HepG2 (cell line): ENCODE measurements at regions not wholly inside any gene's neighbourhood (a gene's known extent, or its start where the extent isn't known, plus 50 kb on each side); places are given as distances from the start of the nearest gene placed in this dataset.

Experiments
- ATAC-seq: fragments of 200-7000 bp; cut with Tn5 transposase; 3 replicates; pipeline ENCODE4 v1.9.1; 2020; ENCODE audit warnings: mild to moderate bottlenecking, moderate library complexity
- BruUV-seq: library from RNA; stranded (reverse); fragments of 400-500 nt; replicated peaks from 2 replicates; lab custom pipeline; 2021; lab: Mats Ljungman, UMichigan
- CTCF ChIA-PET: fragments of 300-600 bp; formaldehyde crosslinking; extraction: SDS; loops from one replicate; lab custom pipeline; 2021; ENCODE audit warnings: low total read pairs, inconsistent platforms, low intra/inter-chr PET ratio; lab: Yijun Ruan, JAX
- POLR2A ChIA-PET: fragments of 350-600 bp; sonication (Branson Sonifier 250); formaldehyde crosslinking; loops from one replicate; lab custom pipeline; 2020; ENCODE audit warnings: antibody characterized with exemption, inconsistent platforms; lab: Yijun Ruan, JAX
- DNase-seq: peaks from one replicate; pipeline ENCODE4 v3.0.0-alpha.2; 2015; ENCODE audit warnings: low spot score
- FAIRE-seq: peaks from 3 replicates; lab custom pipeline; 2011; peaks lifted over from hg19 to GRCh38; lab: Jason Lieb, UNC
- H2AFZ ChIP-seq: one replicate; pipeline ENCODE4 v1.6.1; 2011; ENCODE audit warnings: low read length, inconsistent platforms
- H3K27ac ChIP-seq: fragments of 300-600 bp; 3 replicates; pipeline ENCODE4 v1.8.0; 2011; ENCODE audit warnings: mixed run types, mild to moderate bottlenecking, mixed read lengths, low read length, inconsistent platforms; ENCODE audit not compliant: insufficient read depth; ENCODE audit errors: extremely low read length
- H3K27me3 ChIP-seq, 2 experiments: fragments of 200-600 bp in 1 of 2; 2 replicates in 1 of 2; 3 replicates in 1 of 2; pipeline versions ENCODE4 v1.6.0 to v1.8.0; 2011; ENCODE audit warnings: low read length in 2 of 2, mild to moderate bottlenecking in 2 of 2, moderate library complexity in 2 of 2, inconsistent platforms in 1 of 2; ENCODE audit not compliant: insufficient read depth in 2 of 2, control insufficient read depth in 1 of 2
- H3K36me3 ChIP-seq, 2 experiments: fragments of 200-600 bp in 1 of 2; replicated peaks in 1 of 2; 2 replicates in 1 of 2; 3 replicates in 1 of 2; pipeline versions ENCODE4 v1.5.1 to v1.8.0; 2011; ENCODE audit warnings: low read length in 2 of 2, inconsistent platforms in 1 of 2; ENCODE audit not compliant: insufficient read depth in 2 of 2, control insufficient read depth in 1 of 2
- H3K4me1 ChIP-seq: 2 replicates; pipeline ENCODE4 v1.5.1; 2012; ENCODE audit warnings: low read length, inconsistent platforms; ENCODE audit not compliant: insufficient read depth
- H3K4me2 ChIP-seq: 2 replicates; pipeline ENCODE4 v1.6.0; 2011; ENCODE audit warnings: low read depth, low read length, inconsistent platforms
- H3K4me3 ChIP-seq, 3 experiments: fragments of 200-600 bp in 1 of 3; sonication (generic), shearing (Covaris generic) in 1 of 3; replicated peaks in 1 of 3; 2 replicates each; pipeline ENCODE4 v1.5.1; 2011 to 2016; ENCODE audit warnings: low read length in 3 of 3, inconsistent platforms in 2 of 3, low read depth in 2 of 3, mild to moderate bottlenecking in 2 of 3, control low read depth in 1 of 3, mixed read lengths in 1 of 3; ENCODE audit not compliant: insufficient read depth in 1 of 3
- H3K79me2 ChIP-seq: one replicate; pipeline ENCODE4 v1.6.1; 2011; ENCODE audit warnings: low read length, inconsistent platforms; ENCODE audit not compliant: insufficient read depth
- H3K9ac ChIP-seq: 2 replicates; pipeline ENCODE4 v1.6.0; 2011; ENCODE audit warnings: mild to moderate bottlenecking, low read depth, low read length, inconsistent platforms; ENCODE audit not compliant: insufficient read depth
- H3K9me3 ChIP-seq: 2 replicates; pipeline ENCODE4 v1.5.1; 2012; ENCODE audit warnings: mild to moderate bottlenecking, low read length
- H4K20me1 ChIP-seq: 2 replicates; pipeline ENCODE4 v1.6.0; 2011; ENCODE audit warnings: inconsistent platforms, mild to moderate bottlenecking, low read length, moderate library complexity; ENCODE audit not compliant: insufficient read depth
- CREM ChIP-seq, 2 experiments: sonication (generic) in 1 of 2; formaldehyde crosslinking in 1 of 2; IDR thresholded peaks; 2 replicates each; pipeline versions ENCODE4 v1.4.0 to v1.6.1; 2016 to 2020; ENCODE audit warnings: antibody characterized with exemption in 1 of 2, mild to moderate bottlenecking in 1 of 2, missing genetic modification reagents in 1 of 2
- ELF1 ChIP-seq: sonication (generic); formaldehyde crosslinking; IDR thresholded peaks from 2 replicates; pipeline ENCODE4 v1.4.0; 2020; ENCODE audit warnings: missing genetic modification reagents
- IKZF1 ChIP-seq: fragments of 450-650 bp; IDR thresholded peaks from 2 replicates; pipeline ENCODE4 v1.7.1; 2016
- KLF9 ChIP-seq: IDR thresholded peaks from 2 replicates; pipeline ENCODE4 v1.6.1; 2016; ENCODE audit warnings: low read depth
- PRDM4 ChIP-seq: sonication (generic); formaldehyde crosslinking; IDR thresholded peaks from 2 replicates; pipeline ENCODE4 v1.9.0; 2021; ENCODE audit warnings: missing genetic modification reagents, borderline replicate concordance
- REPIN1 ChIP-seq: sonication (generic); formaldehyde crosslinking; IDR thresholded peaks from 2 replicates; pipeline ENCODE4 v1.8.0; 2022; ENCODE audit warnings: missing genetic modification reagents, low read depth, mild to moderate bottlenecking, borderline replicate concordance
- STAT6 ChIP-seq: sonication (generic); formaldehyde crosslinking; IDR thresholded peaks from 2 replicates; pipeline ENCODE4 v1.4.0; 2020; ENCODE audit warnings: missing genetic modification reagents, mild to moderate bottlenecking, borderline replicate concordance
- THAP7 ChIP-seq: sonication (generic); formaldehyde crosslinking; IDR thresholded peaks from 2 replicates; pipeline ENCODE4 v1.8.1; 2023; ENCODE audit warnings: mild to moderate bottlenecking, missing genetic modification reagents
- ZNF263 ChIP-seq: sonication (generic); formaldehyde crosslinking; IDR thresholded peaks from 2 replicates; pipeline ENCODE4 v1.4.0; 2020; ENCODE audit warnings: missing genetic modification reagents
- WGBS: methylation state at CpG from one replicate; pipeline ENCODE4 v1.1.6; 2017; ENCODE audit warnings: low lambda C conversion rate; 5-methylcytosine and 5-hydroxymethylcytosine counted together
- in situ Hi-C: cut with HindIII; loops from 2 replicates; pipeline ENCODE4 v1.10.0; 2017; ENCODE audit warnings: low pct_unique_long_range_greater_than_20kb; ENCODE audit not compliant: extremely low pct_ligation_motif_present
- intact Hi-C: fragments of 100-400 bp; cut with micrococcal nuclease; formaldehyde crosslinking; loops from one replicate; pipeline ENCODE4 v1.10.0; 2022; ENCODE audit not compliant: unreplicated experiment

- TF ChIP-seq STAT6 (CRISPR knock-in tag), result no peak
Observed at GRCh38 chr7:16167526-16167925, 253.8 kb downstream of the CRPPA start (continued).

- BruUV-seq, result no TSS peak
- no peak for FAIRE-seq
- POLR2A ChIA-PET, result no interaction called here
- intact Hi-C loops, result no loop called here
- 48% methylated on average over 4 of the region's 4 CpGs for WGBS
- CTCF ChIA-PET, result no interaction called here
- Histone ChIP-seq H3K4me1 (no peaks in the 10 kb centered on the region), H3K79me2 (no peaks in the 10 kb centered on the region), H3K4me3 (no peak overlapping the region), H3K4me2 (no peak overlapping the region), H3K36me3 (no peaks in the 10 kb centered on the region), H3K27ac (no peak overlapping the region), H3K27me3 (no peaks in the 10 kb centered on the region), H4K20me1 (no peaks in the 10 kb centered on the region), H3K9ac (no peak overlapping the region), H3K9me3 (peaks cover 68% of the 10 kb centered on the region), H2AFZ (no peak overlapping the region)
- TF ChIP-seq KLF9 (CRISPR knock-in tag), result no peak
- no peak for TF ChIP-seq CREM (IDR thresholded peaks at IDR 0.05)
- no peak for TF ChIP-seq CREM (CRISPR knock-in tag; IDR thresholded peaks at IDR 0.05)
- TF ChIP-seq REPIN1 (CRISPR knock-in tag), result no peak
- DNase-seq, result no peak
- in situ Hi-C loops, result no loop called here
- ATAC-seq, result no peak
Observed at GRCh38 chr7:16144361-16144760, 277.0 kb downstream of the CRPPA start.

GRCh38 chr7:16137944-16138343 lies 283.4 kb downstream of the CRPPA start:
- ATAC-seq (no peak), FAIRE-seq (no peak), DNase-seq (no peak)
- Histone ChIP-seq H3K36me3 (no peaks in the 10 kb centered on the region), H3K79me2 (no peaks in the 10 kb centered on the region), H3K4me1 (no peaks in the 10 kb centered on the region), H3K9me3 (peaks cover 26% of the 10 kb centered on the region), H2AFZ (no peak overlapping the region), H3K27ac (no peak overlapping the region), H3K27me3 (no peaks in the 10 kb centered on the region), H3K4me2 (no peak overlapping the region), H3K4me3 (no peak overlapping the region), H4K20me1 (no peaks in the 10 kb centered on the region), H3K9ac (no peak overlapping the region)
- intact Hi-C loops (no loop called here), in situ Hi-C loops (no loop called here)
- CTCF ChIA-PET, result no interaction called here
- no TSS peak for BruUV-seq
- WGBS, result 1% methylated on average over 2 of the region's 2 CpGs
- POLR2A ChIA-PET, result no interaction called here
- TF ChIP-seq PRDM4 (CRISPR knock-in tag), result no peak
- TF ChIP-seq IKZF1, result no peak
- no peak for TF ChIP-seq ELF1 (CRISPR knock-in tag)
- no peak for TF ChIP-seq THAP7 (CRISPR knock-in tag)
- TF ChIP-seq ZNF263 (CRISPR knock-in tag), result no peak
